ENCODE measurements at regions not wholly inside any gene's neighbourhood (a gene's known extent, or its start where the extent isn't known, plus 50 kb on each side); places are given as distances from the start of the nearest gene placed in this dataset.

DNA sequence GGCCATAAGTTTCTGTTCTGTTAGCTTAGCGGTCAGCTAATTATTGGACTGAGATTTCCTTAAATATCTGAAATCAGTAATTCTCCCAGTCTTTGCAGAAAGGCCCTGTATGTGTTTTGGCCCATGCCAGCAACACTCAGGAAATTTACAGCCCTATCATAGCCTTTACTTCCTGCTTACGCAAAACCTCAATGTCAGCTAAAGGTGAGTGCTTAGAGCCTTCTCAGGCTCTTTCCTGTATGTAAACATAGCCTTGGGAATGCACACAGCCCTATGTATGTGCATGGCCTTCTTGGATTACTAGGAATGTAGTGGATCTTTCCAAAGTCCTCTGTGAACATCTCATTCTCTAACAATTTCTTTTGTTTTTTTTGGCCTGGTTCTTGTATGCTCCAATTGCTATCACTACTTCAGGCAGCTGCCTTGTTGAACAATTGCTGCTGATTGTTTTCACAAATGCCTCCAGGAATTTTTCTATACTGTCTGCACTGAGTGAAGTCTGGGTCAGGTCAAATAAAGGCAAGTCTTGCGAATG is 200.0 kb downstream of the PPP1R2C start:
- Mint-ChIP-seq H3K4me1 (no peaks in the 10 kb centered on the region), H3K9me3 (no peaks in the 10 kb centered on the region), H3K4me3 (no peak overlapping the region), H3K36me3 (no peaks in the 10 kb centered on the region), H3K27me3 (ENCODE audit: insufficient read depth, low read depth) (no peaks in the 10 kb centered on the region), H3K27ac (no peak overlapping the region)
- DNase-seq (ENCODE audit: low spot score): no peak
- no peak overlapping the region for H3K4me3 ChIP-seq
- no peak overlapping the region for H3K27ac ChIP-seq
- H3K27me3 ChIP-seq: no peaks in the 10 kb centered on the region
- no peak overlapping the region for H2AFZ ChIP-seq (replicated peaks)
- no peak overlapping the region for H3K9ac ChIP-seq
- H3K36me3 ChIP-seq: no peaks in the 10 kb centered on the region
- no peaks in the 10 kb centered on the region for H3K4me1 ChIP-seq
- H3K9me3 ChIP-seq (ENCODE audit: low read depth): no peaks in the 10 kb centered on the region
- no peaks in the 10 kb centered on the region for H3F3A ChIP-seq (ENCODE audit: low read depth)
- no peaks in the 10 kb centered on the region for H3K79me2 ChIP-seq (ENCODE audit: low read depth)
- TF ChIP-seq, protein P1, sequence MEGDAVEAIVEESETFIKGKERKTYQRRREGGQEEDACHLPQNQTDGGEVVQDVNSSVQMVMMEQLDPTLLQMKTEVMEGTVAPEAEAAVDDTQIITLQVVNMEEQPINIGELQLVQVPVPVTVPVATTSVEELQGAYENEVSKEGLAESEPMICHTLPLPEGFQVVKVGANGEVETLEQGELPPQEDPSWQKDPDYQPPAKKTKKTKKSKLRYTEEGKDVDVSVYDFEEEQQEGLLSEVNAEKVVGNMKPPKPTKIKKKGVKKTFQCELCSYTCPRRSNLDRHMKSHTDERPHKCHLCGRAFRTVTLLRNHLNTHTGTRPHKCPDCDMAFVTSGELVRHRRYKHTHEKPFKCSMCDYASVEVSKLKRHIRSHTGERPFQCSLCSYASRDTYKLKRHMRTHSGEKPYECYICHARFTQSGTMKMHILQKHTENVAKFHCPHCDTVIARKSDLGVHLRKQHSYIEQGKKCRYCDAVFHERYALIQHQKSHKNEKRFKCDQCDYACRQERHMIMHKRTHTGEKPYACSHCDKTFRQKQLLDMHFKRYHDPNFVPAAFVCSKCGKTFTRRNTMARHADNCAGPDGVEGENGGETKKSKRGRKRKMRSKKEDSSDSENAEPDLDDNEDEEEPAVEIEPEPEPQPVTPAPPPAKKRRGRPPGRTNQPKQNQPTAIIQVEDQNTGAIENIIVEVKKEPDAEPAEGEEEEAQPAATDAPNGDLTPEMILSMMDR (IDR thresholded peaks at IDR 0.05): no peak
- TF ChIP-seq EZH2 (IDR thresholded peaks at IDR 0.05): no peak
- TF ChIP-seq EZH2phosphoT487 (IDR thresholded peaks at IDR 0.05): no peak
- no peak overlapping the region for H3K4me2 ChIP-seq
- no peaks in the 10 kb centered on the region for H4K20me1 ChIP-seq (ENCODE audit: low read depth)

DNA sequence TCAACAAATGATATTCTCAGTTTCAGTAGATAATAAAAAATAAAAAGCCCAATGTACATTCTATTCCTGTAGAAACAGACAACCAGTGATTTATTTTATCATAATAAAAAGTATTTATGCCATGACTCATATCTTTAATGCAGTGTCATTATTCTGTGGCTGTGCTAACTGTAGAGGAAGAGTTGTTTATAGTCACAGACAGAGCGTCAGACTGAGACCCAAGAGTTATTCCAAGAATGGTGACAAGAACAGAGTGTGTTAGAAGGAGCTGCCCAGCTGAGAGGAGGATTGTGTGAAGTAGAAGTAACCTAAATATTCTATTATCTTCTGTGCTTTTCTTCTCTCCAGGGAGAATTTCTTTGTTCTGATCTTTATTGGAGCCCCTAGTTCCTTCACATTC is 210.7 kb downstream of the PPP1R2C start:
- Histone ChIP-seq H4K20me1 (ENCODE audit: low read depth) (no peaks in the 10 kb centered on the region), H3K79me2 (ENCODE audit: low read depth) (no peaks in the 10 kb centered on the region), H3K27me3 (no peaks in the 10 kb centered on the region), H2AFZ (replicated peaks) (no peak overlapping the region), H3K4me1 (no peaks in the 10 kb centered on the region), H3K9me3 (ENCODE audit: low read depth) (no peaks in the 10 kb centered on the region), H3K27ac (no peak overlapping the region), H3K4me2 (no peak overlapping the region), H3K36me3 (no peaks in the 10 kb centered on the region), H3K4me3 (no peak overlapping the region), H3F3A (ENCODE audit: low read depth) (no peaks in the 10 kb centered on the region), H3K9ac (no peak overlapping the region)
- Mint-ChIP-seq H3K4me3 (no peak overlapping the region), H3K9me3 (no peaks in the 10 kb centered on the region), H3K27me3 (ENCODE audit: insufficient read depth, low read depth) (no peaks in the 10 kb centered on the region), H3K27ac (no peak overlapping the region), H3K4me1 (no peaks in the 10 kb centered on the region), H3K36me3 (no peaks in the 10 kb centered on the region)
- DNase-seq (ENCODE audit: low spot score): no peak
- TF ChIP-seq, protein P1 (IDR thresholded peaks at IDR 0.05): no peak
- no peak for TF ChIP-seq EZH2 (IDR thresholded peaks at IDR 0.05)
- no peak for TF ChIP-seq EZH2phosphoT487 (IDR thresholded peaks at IDR 0.05)

- H3K9ac ChIP-seq: no peak overlapping the region
- H3K9me3 Mint-ChIP-seq: no peaks in the 10 kb centered on the region
- no peak overlapping the region for H3K27ac ChIP-seq
- H3K27ac Mint-ChIP-seq: no peak overlapping the region
- no peaks in the 10 kb centered on the region for H3K4me1 Mint-ChIP-seq
- no peaks in the 10 kb centered on the region for H4K20me1 ChIP-seq (ENCODE audit: low read depth)
- H3K36me3 ChIP-seq: no peaks in the 10 kb centered on the region
- no peak overlapping the region for H3K4me3 ChIP-seq
- no peaks in the 10 kb centered on the region for H3K9me3 ChIP-seq (ENCODE audit: low read depth)
- no peak for TF ChIP-seq EZH2phosphoT487 (IDR thresholded peaks at IDR 0.05)
- TF ChIP-seq, protein P1 (IDR thresholded peaks at IDR 0.05): no peak
- no peak for TF ChIP-seq EZH2 (IDR thresholded peaks at IDR 0.05)
- no peaks in the 10 kb centered on the region for H3F3A ChIP-seq (ENCODE audit: low read depth)
- no peaks in the 10 kb centered on the region for H3K36me3 Mint-ChIP-seq
- no peaks in the 10 kb centered on the region for H3K79me2 ChIP-seq (ENCODE audit: low read depth)
- no peaks in the 10 kb centered on the region for H3K27me3 Mint-ChIP-seq (ENCODE audit: insufficient read depth, low read depth)
- no peaks in the 10 kb centered on the region for H3K4me1 ChIP-seq
- H3K4me2 ChIP-seq: no peak overlapping the region
- no peak overlapping the region for H2AFZ ChIP-seq (replicated peaks)
- no peak overlapping the region for H3K4me3 Mint-ChIP-seq
- H3K27me3 ChIP-seq: no peaks in the 10 kb centered on the region
- no peak for DNase-seq (ENCODE audit: low spot score)
These were observed 212.2 kb downstream of the PPP1R2C start for GRCh38 chrX:42565739-42566138.
